HG02852 (cell line): ENCODE measurements at regions not wholly inside any gene's neighbourhood (a gene's known extent, or its start where the extent isn't known, plus 50 kb on each side); places are given as distances from the start of the nearest gene placed in this dataset.

ENCODE experiments used
- ATAC-seq: cut with Tn5 transposase; IDR thresholded peaks from one replicate; pipeline ENCODE4 v1.9.1; 2021; ENCODE audit warnings: mild to moderate bottlenecking, moderate library complexity; ENCODE audit not compliant: unreplicated experiment

- ATAC-seq = no peak
These were observed 150.5 kb upstream of the THBS1 start for GRCh38 chr15:39430389-39430788.

DNA sequence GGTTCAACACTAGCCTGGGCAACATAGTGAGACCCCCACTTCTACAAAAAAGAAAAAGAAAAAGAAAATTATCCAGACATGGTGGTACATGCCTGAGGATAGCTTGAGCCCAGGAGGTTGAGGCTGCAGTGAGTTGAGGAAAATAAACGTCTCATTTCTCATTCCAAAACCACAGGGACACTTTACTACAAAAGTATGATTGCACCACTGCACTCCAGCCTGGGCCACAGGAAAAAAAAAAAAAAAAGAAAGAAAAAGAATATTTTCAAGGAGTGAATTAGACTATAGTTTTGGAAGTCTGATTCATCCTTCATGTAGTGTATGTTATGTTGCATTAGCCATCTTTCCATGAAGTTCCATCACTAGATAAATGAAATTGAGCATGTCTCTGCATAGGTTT is 149.5 kb upstream of the THBS1 start:
- ATAC-seq = no peak

- no peak for ATAC-seq
These were observed 148.9 kb upstream of the THBS1 start for GRCh38 chr15:39432026-39432425.

- ATAC-seq = no peak
These were observed 147.9 kb upstream of the THBS1 start for GRCh38 chr15:39432912-39433348.

GRCh38 chr15:39433376-39433775 is 147.5 kb upstream of the THBS1 start:
- ATAC-seq = no peak

- no peak for ATAC-seq
These were observed 146.7 kb upstream of the THBS1 start for GRCh38 chr15:39434163-39434562.

- ATAC-seq = no peak
These were observed 146.1 kb upstream of the THBS1 start for GRCh38 chr15:39434751-39435238.

GRCh38 chr15:39435244-39435643 is 145.6 kb upstream of the THBS1 start:
- no peak for ATAC-seq

- no peak for ATAC-seq
These were observed 142.6 kb upstream of the THBS1 start for GRCh38 chr15:39438260-39438659.

- ATAC-seq = no peak
These were observed 141.9 kb upstream of the THBS1 start for GRCh38 chr15:39438799-39439592.

DNA sequence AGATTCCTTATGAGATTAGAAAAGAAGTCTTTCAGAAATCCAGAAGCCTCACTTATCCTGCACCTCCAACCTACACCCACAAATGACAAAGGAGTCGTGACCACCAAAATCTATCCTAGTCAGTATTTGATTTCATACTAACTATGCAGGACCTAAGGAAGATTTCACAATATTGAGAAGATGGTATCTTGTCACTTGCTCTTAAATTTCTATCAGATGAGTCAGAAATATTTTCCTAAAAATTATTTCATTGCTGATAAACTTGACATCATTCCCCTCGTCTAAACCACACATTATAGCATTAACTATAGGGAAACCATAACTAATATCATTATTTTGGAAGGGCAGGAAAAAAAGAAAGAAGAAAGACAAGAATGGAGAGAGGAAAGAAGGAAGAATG is 138.0 kb upstream of the THBS1 start:
- no peak for ATAC-seq

DNA sequence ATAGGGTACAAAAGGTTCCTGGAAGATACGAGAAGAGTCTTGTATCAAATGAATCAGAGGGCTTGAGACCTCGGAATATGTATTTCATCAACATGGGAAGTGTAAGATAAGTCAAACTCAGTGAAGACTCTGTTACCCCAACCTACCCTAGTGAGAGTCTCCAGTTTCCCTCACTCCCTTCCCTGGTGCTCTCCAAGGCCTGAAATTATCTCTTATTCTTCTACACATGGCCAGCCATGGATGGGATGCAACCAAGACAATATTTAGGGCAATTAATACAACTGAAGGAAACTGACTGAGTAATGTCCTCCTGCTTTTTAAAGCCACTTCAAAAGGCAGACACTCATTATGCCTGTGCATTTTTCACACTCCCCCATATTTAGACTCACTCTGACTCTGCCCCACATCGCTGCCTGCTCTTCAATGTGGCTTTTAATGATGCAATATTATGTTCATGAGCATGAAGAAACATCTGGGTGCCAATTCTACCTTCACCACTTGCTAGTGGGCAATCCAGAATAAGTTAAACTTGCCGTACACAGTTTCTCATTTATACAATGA is 137.1 kb upstream of the THBS1 start:
- no peak for ATAC-seq

DNA sequence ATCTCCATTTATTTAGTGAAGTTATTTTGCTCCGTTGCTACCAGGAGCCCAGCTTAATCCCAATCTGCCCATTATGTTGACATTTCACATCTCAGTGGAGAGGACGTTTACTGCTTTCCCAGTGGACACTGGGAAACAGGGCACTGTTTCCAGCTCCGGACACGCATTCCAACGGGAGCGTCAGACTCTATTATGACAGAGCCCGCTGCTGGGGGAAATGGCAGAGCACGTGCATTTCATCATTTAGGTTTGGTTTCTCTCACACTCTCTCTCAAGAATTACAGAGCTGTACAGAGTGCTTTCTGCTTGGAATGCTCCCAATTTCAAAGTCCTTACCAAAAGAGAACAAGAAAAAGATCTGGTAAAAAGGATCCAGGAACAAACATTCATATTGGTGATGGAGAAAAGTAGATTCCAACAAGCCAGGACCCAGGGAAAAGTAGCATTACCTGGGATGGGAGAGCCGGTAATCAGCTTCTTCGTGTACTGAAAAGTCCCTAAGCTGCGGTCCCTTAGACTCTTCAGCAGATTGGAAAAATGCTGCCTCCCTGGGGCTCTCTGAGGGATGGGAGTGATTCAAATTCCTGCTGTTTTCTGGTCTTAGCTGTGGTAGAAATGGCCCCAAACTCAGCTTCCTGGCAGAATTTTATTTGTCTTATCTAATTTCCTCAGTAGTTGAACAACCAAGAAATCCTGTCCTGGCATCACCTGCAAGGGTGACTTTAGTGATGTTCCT is 136.0 kb upstream of the THBS1 start:
- ATAC-seq = no peak

DNA sequence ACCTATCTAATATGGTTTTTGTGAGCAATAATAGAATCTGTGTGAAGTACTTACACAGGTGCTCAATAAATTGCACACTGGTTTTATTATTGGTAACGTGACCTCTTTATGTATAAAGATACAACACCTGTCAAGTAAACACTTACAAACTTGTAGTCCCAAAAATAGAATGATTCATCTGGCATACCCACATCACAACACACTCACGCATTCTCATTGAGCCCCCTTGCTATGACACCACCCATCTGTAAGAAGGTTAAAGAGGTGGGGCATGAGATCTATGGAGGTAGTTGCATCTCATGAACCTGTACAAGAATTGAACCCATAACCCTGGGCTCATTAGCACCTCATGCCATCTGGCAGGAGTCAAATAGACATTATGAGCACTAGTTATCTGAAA is 134.9 kb upstream of the THBS1 start:
- no peak for ATAC-seq

- no peak for ATAC-seq
These were observed 133.5 kb upstream of the THBS1 start for GRCh38 chr15:39447346-39447745.

DNA sequence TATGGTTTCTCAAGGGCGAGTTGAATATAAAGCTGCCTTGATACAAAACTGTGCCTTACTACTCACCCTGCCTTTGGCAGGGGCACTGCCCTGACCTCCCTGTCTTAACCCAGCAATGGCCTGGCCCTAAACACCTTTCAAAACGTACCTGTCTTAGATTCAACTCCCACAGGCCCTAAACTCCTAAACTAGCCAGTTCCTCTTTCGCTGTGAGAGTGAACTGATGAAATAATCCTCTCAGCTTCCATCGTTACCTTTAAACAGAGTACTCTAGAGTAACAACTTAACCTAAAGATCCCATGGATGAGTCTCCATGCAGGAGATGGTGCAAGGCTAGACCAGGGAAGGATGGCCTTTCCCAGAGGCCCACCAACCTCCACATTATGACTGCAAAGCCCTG is 133.0 kb upstream of the THBS1 start:
- no peak for ATAC-seq

DNA sequence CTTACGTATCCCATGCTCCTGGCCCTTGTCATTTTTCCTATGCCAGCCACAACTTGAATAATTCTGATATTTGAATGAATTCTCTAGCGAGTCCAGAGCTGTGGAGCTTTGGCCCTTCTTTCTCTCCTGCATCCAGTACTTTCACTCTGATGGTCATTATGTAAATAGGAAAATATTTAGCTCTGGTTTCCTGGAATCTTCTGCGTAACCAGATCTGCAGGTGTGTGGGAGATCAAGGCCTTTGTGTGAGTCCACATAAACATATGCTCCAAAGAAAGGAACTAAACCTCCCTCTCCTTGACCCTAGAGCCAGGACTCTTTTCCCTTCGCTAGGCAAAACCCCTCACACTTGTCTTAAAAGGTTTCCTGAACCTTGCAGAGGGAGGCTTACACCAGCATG is 132.5 kb upstream of the THBS1 start:
- no peak for ATAC-seq

DNA sequence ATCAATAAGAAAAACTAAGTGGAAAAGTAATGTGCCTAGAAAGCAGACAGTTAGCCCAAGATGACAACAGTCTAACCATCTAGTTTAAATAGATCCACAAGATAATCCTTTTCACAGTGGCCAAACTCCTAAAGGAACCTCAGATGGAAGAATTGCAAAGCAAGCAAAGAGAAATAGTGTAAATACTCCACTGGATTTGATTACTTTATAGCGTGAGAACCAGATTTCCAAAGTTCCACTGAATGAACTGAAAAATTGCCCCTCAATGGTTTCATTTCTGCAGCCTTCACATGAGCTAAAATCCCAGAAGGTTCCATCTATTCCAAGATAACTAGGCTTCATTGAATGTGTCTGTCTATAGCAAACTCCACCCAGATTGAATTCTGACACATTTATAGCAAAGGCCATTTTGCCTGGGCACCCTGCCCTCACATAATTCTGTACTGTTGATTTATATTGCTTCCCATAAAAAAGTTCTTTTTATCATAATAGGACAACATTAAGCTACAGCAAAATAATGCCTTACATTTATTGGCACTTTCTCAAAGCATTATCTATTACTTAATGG is 129.7 kb upstream of the THBS1 start:
- no peak for ATAC-seq

GRCh38 chr15:39451871-39452270 is 129.0 kb upstream of the THBS1 start:
- no peak for ATAC-seq

GRCh38 chr15:39453620-39454019 is 127.3 kb upstream of the THBS1 start:
- ATAC-seq = peak; percentile 87

- ATAC-seq = no peak
These were observed 126.5 kb upstream of the THBS1 start for GRCh38 chr15:39454189-39454986.
